Right hindlimb (tissue), 1 donor: ENCODE measurements at regions not wholly inside any gene's neighbourhood (a gene's known extent, or its start where the extent isn't known, plus 50 kb on each side); places are given as distances from the start of the nearest gene placed in this dataset.
"Not testable (repeated sequence)": the region's sequence is repeated elsewhere in the genome, so short reads cannot be mapped to it uniquely, and the experiment has no call there.

ENCODE experiments used
- DNase-seq: peaks from one replicate; pipeline ENCODE4 v3.0.0-alpha.2; 2018

DNA sequence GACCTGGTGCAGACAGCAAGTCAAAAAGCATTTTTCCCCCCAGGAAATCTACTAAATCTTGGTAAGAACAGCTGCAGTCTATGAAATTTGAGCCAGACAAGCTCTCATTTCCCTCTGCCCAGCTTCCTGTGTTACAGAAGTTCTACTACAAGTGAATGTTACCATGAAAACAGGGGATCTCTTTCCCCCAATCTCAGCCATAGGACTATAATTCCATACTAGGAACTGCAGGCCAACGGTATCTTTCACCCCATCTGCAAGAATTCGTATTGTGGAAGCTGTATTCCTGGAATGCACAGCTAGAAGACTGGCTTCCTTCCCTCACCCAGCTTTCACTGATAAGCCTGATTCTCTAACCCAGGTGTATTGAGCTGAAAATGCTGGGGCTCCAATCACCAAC lies 1655.4 kb downstream of the BRINP3 start:
- no peak for DNase-seq

DNA sequence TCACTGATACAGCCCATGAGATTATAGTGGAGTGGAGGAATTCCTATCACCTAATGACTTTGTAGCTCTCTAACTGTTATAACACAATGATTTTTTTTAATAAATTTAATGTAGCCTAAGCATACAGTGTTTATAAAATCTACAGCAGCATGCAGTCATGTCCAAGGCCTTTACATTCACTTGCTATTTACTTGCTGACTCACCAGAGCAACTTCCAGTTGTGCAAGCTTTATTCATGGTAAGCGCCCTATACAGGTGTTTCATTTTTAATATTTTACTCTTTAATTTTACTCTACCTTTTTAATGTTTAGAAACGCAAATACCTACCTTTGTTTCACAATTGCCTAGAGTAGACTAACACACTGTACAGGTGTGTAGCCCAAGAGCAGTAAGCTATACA lies 1652.2 kb downstream of the BRINP3 start:
- no peak for DNase-seq

DNA sequence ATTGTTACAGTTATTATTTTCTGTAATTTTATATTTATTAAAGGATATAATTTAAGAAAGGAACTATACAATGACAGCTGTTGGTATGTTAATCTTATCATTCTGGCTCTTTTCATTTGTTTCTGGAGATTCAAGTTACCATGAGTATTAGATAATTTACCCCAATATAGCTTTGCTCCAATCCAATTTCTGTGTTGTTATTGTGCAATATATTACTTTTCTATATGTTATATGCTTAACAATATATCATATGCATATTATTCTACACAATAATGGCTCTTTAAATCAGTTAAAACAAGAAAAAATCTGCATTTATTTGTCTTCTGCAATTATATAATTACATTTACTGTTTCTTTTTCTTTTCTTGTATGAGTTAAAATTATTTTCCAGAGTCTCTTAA lies 1650.9 kb downstream of the BRINP3 start:
- DNase-seq = no peak

DNA sequence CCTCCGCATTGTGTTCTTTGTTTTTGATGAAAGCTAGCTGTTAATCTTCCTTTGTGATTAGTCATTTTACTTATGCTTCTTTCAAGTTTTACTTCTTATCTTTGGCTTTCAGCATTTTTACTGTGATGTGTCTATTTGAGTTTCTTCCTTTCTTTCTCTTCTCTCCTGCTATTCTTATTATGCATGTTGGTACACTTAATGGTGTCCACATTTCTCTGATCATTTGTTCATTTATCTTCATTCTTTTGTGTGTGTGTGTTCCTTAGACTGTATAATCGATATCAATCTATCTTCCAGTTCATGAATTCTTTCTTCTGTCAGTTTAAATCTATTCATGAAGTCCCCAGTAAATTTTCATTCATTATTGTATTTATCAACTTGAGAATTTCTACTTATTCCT lies 1650.3 kb downstream of the BRINP3 start:
- DNase-seq = no peak

DNA sequence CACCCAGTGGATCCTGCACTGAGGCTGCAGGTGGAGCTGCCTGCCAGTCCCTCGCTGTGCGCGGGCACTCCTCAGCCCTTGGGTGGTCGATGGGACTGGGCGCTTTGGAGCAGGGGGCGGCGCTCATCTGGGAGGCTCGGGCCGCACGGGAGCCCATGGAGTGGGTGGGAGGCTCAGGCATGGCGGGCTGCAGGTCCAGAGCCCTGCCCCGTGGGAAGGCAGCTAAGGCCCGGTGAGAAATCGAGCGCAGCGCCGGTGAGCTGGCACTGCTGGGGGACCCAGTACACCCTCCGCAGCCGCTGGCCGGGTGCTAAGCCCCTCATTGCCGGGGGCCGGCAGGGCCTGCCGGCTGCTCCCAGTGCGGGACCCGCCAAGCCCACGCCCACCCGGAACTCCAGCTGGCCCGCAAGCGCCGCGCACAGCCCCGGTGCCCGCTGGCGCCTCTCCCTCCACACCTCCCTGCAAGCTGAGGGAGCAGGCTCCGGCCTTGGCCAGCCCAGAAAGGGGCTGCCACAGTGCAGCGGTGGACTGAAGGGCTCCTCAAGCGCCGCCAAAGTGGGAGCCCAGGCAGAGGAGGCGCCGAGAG lies 1636.5 kb downstream of the BRINP3 start:
- DNase-seq = not testable (repeated sequence)

DNA sequence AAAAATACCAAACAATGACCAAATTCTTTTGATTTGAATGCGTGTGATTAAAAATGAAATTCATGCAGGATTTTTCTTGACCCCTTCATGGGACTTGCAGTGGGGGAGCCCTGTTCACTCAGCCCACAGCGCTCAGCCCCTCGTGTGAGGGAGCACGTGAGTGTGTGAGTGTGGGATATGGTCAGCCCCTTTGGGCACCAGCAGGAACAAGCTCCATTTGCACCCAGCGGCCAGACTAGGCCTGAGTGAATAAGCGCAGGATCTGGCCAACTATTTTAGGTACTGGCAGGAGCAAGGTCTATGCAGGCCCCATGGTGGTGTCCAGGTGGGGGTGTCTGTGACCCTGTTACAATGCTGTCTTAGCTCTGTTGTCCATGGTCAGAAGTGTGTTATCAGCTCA lies 1631.2 kb downstream of the BRINP3 start:
- no peak for DNase-seq

- DNase-seq = no peak
Observed at GRCh38 chr1:188857526-188858087, 1620.1 kb downstream of the BRINP3 start.

GRCh38 chr1:188867614-188868013 lies 1610.0 kb downstream of the BRINP3 start:
- no peak for DNase-seq

- no peak for DNase-seq
Observed at GRCh38 chr1:188871164-188871563, 1606.5 kb downstream of the BRINP3 start.

DNA sequence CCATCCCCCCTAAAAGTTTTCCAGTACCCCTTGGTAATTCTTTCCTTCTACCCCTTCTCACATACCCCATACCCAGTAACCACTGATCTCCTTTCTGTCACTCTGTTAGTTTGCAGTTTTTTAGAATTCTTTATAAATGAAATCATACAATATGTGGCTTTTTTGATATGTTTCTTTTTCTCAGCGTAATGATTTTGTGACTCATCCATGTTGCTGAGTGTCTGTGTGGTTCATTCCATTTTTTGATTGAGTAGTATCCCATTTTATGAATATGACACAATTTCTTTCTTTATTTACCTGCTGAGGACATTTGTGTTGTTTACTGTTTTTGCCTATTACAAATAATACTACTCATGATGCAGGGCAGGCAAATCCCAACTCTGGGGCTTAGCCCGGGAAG lies 1605.3 kb downstream of the BRINP3 start:
- DNase-seq = no peak

- DNase-seq = no peak
Observed at GRCh38 chr1:188877668-188878067, 1600.0 kb downstream of the BRINP3 start.

DNA sequence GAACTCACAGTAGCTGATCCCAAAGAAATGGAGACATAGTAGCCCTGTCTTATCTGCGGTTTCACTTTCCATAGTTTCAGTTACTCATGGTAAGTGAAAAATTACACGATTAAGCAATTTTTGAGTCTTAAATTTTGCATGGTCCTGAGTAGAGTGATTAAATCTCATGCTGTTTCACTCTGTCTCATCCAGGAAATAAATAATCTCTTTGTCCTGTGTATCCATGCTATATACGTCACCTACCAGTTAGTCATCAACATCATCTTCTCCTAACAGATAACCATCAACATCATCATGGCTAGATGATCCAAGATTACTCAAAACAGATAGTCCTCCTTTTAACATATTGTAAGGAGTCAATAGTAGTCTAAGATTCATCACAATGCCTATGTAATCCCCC lies 1589.3 kb downstream of the BRINP3 start:
- no peak for DNase-seq

DNA sequence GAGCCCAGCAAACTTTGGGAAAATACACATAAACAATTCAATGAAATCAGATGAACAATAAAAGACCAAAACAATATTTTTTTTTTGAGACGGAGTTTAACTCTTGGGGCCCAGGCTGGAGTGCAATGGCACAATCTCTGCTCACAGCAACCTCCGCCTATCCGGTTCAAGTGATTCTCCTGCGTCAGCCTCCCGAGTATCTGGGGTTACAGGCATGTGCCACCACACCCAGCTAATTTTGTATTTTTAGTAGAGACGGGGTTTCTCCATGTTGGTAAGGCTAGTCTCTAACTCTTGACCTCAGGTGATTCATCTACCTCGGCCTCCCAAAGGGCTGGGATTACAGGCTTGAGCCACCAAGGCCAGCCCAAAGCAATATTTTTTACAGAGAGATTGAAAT lies 1588.5 kb downstream of the BRINP3 start:
- no peak for DNase-seq

GRCh38 chr1:188891958-188892357 lies 1585.7 kb downstream of the BRINP3 start:
- DNase-seq = no peak

- no peak for DNase-seq
Observed at GRCh38 chr1:188895611-188896010, 1582.1 kb downstream of the BRINP3 start.

GRCh38 chr1:188903241-188903640 lies 1574.4 kb downstream of the BRINP3 start:
- no peak for DNase-seq

- no peak for DNase-seq
Observed at GRCh38 chr1:188904201-188904600, 1573.5 kb downstream of the BRINP3 start.

DNA sequence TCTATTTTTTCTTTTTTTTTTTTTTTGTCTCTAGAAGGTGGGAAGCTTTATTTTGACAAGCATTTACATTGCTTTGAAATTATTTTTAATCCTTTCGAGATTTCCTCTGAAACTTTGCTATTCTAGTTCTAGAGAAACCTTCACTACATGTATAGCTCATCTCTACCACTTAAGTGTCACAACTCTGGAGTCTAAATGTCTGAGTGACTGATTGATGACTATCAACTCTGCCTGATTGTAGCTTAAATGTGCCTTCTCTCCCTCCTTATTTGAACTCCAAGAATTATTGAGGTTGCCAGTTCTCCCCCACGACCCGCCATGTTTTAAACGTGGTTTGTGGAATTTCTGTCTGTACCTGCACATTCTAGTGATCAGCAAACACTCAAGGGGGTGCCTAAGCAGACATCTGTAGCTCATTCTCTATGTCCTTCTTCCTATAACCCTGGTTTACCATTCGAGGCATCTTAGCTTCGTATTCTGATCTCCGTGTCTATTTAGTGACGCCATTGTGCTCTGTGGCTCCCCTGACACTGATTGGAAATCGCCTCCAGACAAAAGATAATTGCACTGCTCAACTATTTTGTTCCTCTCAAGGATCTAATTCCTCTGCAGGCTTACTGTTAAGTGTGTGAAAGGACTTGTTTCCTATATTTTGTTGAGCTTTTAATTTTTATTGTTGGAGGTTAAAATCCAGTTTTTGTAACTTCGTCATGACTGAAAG lies 1570.6 kb downstream of the BRINP3 start:
- no peak for DNase-seq

DNA sequence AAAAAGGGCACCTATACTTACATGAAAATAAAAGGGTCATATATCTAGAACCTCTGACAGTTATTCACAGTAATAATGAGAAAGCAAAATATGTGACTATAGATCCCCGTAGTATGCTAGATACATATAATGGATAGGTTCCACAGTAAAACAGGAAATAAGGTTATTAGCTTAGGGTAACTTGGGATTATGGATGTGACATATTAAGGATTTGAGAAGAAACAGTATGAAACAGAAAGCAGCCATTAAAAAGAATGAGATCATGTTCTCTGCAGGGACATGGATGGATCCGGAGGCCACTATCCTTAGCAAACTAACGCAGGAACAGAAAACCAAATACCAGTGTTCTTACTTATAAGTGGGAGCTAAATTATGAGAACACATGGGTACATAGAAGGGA lies 1547.3 kb downstream of the BRINP3 start:
- DNase-seq = no peak

DNA sequence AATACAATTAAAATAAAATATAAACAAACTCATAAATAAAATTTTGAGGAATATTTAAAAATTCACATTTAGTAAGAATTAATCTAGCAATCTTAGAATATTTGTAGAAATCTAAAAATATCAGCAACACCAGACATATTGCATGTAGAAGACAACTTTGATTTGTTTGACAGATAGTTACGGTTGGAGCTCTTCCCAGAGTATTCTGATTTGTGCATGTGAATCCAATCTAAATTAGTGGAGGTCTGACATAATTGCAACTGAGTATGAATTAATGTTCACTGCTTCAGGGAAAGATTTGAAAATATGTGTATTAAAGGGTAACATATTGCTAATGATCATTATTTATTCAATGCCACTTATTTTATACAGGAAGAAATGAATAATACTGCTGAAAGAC lies 1546.2 kb downstream of the BRINP3 start:
- no peak for DNase-seq

GRCh38 chr1:188937965-188938551 lies 1539.6 kb downstream of the BRINP3 start:
- DNase-seq = no peak

- no peak for DNase-seq
Observed at GRCh38 chr1:188941986-188942385, 1535.7 kb downstream of the BRINP3 start.

GRCh38 chr1:188949701-188950100 lies 1528.0 kb downstream of the BRINP3 start:
- no peak for DNase-seq

DNA sequence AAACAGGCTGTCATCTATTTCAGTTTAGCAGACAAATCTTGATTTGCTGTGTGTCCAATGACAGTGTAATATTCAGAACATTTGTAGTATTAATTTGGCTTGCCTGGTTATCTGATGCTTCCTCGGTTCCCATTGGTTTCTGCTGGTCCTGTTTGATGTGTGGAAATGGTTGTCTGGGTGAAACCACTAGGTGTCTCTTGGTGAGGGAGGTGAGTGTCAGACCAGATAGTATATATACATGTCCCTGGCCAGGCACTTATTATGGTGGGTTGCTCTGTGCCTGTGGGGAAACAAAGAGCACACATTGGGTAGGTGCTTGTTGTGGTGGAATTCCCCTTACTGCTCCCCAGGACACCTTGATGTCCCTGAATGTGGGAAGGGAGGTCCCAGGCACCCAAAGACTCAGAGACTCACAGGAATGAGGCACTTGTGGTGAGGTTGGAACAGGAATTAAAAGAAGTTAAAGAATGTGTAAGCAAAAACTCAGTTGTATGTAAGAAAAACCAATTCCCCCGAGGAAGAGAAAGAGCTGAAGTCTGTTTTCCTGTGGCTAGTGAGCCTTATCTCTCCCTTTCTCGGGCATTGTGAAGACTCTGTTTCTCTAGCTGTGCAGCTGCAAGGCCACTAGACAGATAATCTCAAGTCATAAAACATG lies 1519.1 kb downstream of the BRINP3 start:
- no peak for DNase-seq
